GM12891 (cell line): ENCODE measurements at regions not wholly inside any gene's neighbourhood (a gene's known extent, or its start where the extent isn't known, plus 50 kb on each side); places are given as distances from the start of the nearest gene placed in this dataset.
"Not testable (repeated sequence)": the region's sequence is repeated elsewhere in the genome, so short reads cannot be mapped to it uniquely, and the experiment has no call there.

Experiments used
- POLR2AphosphoS5 ChIP-seq: IDR thresholded peaks from 2 replicates; pipeline ENCODE4 v1.6.1; 2011; ENCODE audit warnings: low read depth, low read length, control low read depth
- TAF1 ChIP-seq: IDR thresholded peaks from 2 replicates; pipeline ENCODE4 v1.6.1; 2011; ENCODE audit warnings: low read depth, low read length, control low read depth

DNA sequence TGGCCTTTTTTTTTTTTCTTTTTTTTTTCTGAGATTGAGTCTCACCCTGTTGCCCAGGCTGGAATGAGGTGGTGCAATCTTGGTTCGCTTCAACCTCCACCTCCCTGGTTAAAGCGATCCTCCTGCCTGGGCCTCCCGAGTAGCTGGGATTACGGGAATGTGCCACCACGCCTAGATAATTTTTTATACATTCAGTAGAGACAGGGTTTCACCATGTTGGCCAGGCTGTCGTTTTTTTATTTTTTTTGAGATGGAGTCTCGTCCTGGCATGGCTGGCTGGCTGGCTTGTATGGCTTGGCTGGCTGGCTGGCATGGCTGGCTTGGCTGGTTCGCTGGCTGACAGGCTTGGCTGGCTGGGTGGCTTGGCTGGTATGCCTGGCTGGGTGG, 2812.1 kb downstream of the RPIA start:
- TF ChIP-seq TAF1, POLR2AphosphoS5: not testable (repeated sequence)
